Epithelial cell of esophagus (primary cell): ENCODE measurements at regions not wholly inside any gene's neighbourhood (a gene's known extent, or its start where the extent isn't known, plus 50 kb on each side); places are given as distances from the start of the nearest gene placed in this dataset.

Source experiments
- DNase-seq: peaks from one replicate; pipeline ENCODE4 v3.0.0; 2010; ENCODE audit warnings: low read depth
- H3K4me3 ChIP-seq: 2 replicates; pipeline ENCODE4 v1.5.1; 2011; ENCODE audit warnings: mild to moderate bottlenecking, low read length, control low read depth
- TF ChIP-seq, protein P1 (sequence below): IDR thresholded peaks from 2 replicates; pipeline ENCODE4 v1.5.1; 2011; ENCODE audit warnings: low read depth, mild to moderate bottlenecking, low read length, control low read depth, inconsistent platforms; ENCODE audit not compliant: insufficient read depth; ENCODE audit errors: missing control alignments

DNA sequence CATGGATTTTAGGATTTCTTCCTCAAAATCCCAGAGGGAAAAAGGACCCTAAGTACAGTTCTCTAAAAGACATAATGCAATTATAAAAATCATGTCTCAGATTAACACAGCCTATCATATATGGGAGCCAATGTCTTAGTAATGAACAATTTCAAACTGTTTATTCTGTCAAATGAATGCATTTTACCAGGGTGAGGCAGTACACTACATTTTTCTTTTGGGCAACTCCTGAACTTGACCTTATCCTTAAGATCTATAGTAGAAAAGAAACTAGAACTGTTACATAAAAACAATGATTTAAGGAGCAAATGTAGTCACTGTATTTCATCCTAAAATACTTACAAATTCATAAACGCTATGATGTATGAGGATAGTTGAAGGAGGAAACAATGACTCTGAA, 226.3 kb upstream of the B3GALT2 start:
- no peak overlapping the region for H3K4me3 ChIP-seq
- no peak for DNase-seq
- TF ChIP-seq, protein P1, sequence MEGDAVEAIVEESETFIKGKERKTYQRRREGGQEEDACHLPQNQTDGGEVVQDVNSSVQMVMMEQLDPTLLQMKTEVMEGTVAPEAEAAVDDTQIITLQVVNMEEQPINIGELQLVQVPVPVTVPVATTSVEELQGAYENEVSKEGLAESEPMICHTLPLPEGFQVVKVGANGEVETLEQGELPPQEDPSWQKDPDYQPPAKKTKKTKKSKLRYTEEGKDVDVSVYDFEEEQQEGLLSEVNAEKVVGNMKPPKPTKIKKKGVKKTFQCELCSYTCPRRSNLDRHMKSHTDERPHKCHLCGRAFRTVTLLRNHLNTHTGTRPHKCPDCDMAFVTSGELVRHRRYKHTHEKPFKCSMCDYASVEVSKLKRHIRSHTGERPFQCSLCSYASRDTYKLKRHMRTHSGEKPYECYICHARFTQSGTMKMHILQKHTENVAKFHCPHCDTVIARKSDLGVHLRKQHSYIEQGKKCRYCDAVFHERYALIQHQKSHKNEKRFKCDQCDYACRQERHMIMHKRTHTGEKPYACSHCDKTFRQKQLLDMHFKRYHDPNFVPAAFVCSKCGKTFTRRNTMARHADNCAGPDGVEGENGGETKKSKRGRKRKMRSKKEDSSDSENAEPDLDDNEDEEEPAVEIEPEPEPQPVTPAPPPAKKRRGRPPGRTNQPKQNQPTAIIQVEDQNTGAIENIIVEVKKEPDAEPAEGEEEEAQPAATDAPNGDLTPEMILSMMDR = no peak

DNA sequence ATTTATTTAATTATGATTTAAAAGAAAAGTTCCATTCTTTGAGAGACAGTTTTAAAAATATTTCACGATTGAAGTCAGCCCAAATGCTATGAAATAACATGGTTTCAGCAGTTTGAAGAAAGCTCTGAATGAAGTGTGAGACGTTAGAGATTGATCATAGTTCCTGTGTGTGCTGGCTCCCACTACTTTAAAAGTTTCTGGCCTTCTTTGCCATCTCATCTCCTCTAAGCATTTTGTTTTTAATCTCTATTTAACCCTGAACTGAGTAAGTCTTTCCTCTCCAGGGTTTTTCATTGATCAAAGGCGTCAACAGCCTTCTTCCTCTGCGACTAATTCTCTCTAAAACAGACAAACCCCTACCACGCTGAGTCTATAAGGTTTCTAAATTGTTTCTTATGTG, 225.3 kb upstream of the B3GALT2 start:
- DNase-seq = no peak
- TF ChIP-seq, protein P1 = no peak
- no peak overlapping the region for H3K4me3 ChIP-seq

GRCh38 chr1:193411215-193411614, 224.8 kb upstream of the B3GALT2 start:
- DNase-seq = no peak
- no peak overlapping the region for H3K4me3 ChIP-seq
- TF ChIP-seq, protein P1 = no peak

GRCh38 chr1:193408782-193409293, 222.4 kb upstream of the B3GALT2 start:
- DNase-seq = peak; percentile 21
- no peak overlapping the region for H3K4me3 ChIP-seq
- TF ChIP-seq, protein P1 = no peak

DNA sequence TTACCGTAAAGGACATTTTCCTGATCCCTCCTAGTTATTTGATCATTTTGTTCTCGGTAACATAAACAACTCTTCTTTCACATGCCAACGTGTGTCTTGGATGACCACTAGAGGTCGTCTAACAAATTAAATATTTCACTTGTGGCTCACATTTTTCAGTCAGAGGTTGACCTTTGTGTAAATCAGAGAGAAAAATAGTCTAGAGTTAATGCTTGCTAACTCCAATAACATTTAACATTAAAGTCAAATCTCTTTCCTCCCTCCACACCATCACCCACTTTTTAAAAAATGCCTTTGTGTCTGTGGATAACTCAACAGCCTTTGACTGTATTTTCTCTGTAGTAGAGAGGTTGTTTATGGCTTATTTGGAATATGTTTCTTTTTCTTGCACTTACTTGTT, 220.5 kb upstream of the B3GALT2 start:
- DNase-seq = peak; percentile 55
- TF ChIP-seq, protein P1 = peak; percentile 72

DNA sequence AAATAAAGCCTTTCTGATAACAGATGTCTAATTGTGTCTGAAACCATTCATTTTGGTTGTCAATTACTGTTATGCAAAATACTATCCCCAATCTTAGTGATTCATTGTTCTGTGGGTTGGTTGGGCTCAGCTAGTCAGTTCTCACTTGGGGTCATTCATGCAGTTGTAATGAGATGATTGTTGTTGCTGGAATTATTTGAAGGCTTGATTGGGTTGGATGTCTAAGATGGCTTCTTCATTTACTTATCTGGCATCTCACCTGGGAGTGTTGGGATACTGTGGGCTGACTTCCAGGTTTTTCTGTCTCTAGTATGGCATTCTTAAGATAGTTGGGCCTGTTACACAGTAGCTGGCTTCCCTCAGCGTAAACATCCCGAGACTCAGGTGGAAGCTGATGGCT, 217.8 kb upstream of the B3GALT2 start:
- TF ChIP-seq, protein P1 = no peak
- DNase-seq = no peak
- no peak overlapping the region for H3K4me3 ChIP-seq

More for the DNA sequence above, 220.5 kb upstream of the B3GALT2 start:
- no peak overlapping the region for H3K4me3 ChIP-seq

GRCh38 chr1:193402977-193403376, 216.6 kb upstream of the B3GALT2 start:
- TF ChIP-seq, protein P1 = no peak
- H3K4me3 ChIP-seq = no peak overlapping the region
- DNase-seq = no peak
